ENCODE measurements at regions not wholly inside any gene's neighbourhood (a gene's known extent, or its start where the extent isn't known, plus 50 kb on each side); places are given as distances from the start of the nearest gene placed in this dataset.

- TF ChIP-seq YY1 (IDR thresholded peaks at IDR 0.05; ENCODE audit: low read depth) (no peak), REST (IDR thresholded peaks at IDR 0.05; ENCODE audit: low read depth) (no peak), TAF1 (IDR thresholded peaks at IDR 0.05; ENCODE audit: low read depth) (no peak), EP300 (IDR thresholded peaks at IDR 0.05; ENCODE audit: borderline replicate concordance) (no peak; the same call in 1 of the 2 replicates), CREB1 (IDR thresholded peaks at IDR 0.05; ENCODE audit: low read depth) (0 out of 2 replicates have a peak, but pooled peaks have one; percentile 10), RAD21 (IDR thresholded peaks at IDR 0.05; ENCODE audit: low read depth) (no peak), MAX (IDR thresholded peaks at IDR 0.05) (peak; percentile 31), CEBPB (IDR thresholded peaks at IDR 0.05) (no peak), TCF12 (IDR thresholded peaks at IDR 0.05; ENCODE audit: low read depth) (no peak), FOXM1 (IDR thresholded peaks at IDR 0.05; ENCODE audit: borderline replicate concordance, low read depth) (no peak), EGR1 (IDR thresholded peaks at IDR 0.05) (no peak), ZBTB7A (IDR thresholded peaks at IDR 0.05; ENCODE audit: low read depth) (no peak), TEAD4 (IDR thresholded peaks at IDR 0.05) (no peak)
These were observed 56.5 kb upstream of the PCGF5 start for GRCh38 chr10:91163869-91164474.
